H1 (cell line): ENCODE measurements at regions not wholly inside any gene's neighbourhood (a gene's known extent, or its start where the extent isn't known, plus 50 kb on each side); places are given as distances from the start of the nearest gene placed in this dataset.

Source experiments
- ASH2L ChIP-seq: fragments of 200-600, 300-600 bp; sonication (generic); IDR thresholded peaks from one replicate; pipeline ENCODE4 v1.7.1; 2017; ENCODE audit warnings: low read length
- ATF2 ChIP-seq: IDR thresholded peaks from 2 replicates; pipeline ENCODE4 v1.6.1; 2012; ENCODE audit warnings: low read length, inconsistent platforms
- CREB1 ChIP-seq: IDR thresholded peaks from 2 replicates; pipeline ENCODE4 v1.6.1; 2012; ENCODE audit warnings: inconsistent platforms
- CTCF ChIP-seq, 3 experiments: IDR thresholded peaks; 1 replicate in 2 of 3; 2 replicates in 1 of 3; pipeline versions ENCODE4 v1.5.1 to v1.6.1; 2011; ENCODE audit warnings: low read length in 3 of 3, mild to moderate bottlenecking in 3 of 3, inconsistent platforms in 2 of 3, low read depth in 1 of 3, moderate library complexity in 1 of 3; ENCODE audit not compliant: insufficient read depth in 1 of 3; ENCODE audit errors: control extremely low read depth in 1 of 3
- EGR1 ChIP-seq: IDR thresholded peaks from 2 replicates; pipeline ENCODE4 v1.6.1; 2011; ENCODE audit warnings: low read depth, low read length, borderline replicate concordance
- EP300 ChIP-seq, 2 experiments: IDR thresholded peaks; 1 replicate in 1 of 2; 2 replicates in 1 of 2; pipeline ENCODE4 v1.6.1; 2011 to 2012; ENCODE audit warnings: low read depth in 2 of 2, low read length in 2 of 2, mild to moderate bottlenecking in 2 of 2, borderline replicate concordance in 1 of 2, inconsistent platforms in 1 of 2, moderate library complexity in 1 of 2
- EZH2 ChIP-seq: fragments of 200-600 bp; sonication (generic); IDR thresholded peaks from 2 replicates; pipeline ENCODE4 v1.7.1; 2012; ENCODE audit warnings: low read depth, mild to moderate bottlenecking, moderate library complexity, low read length, inconsistent platforms; ENCODE audit not compliant: severe bottlenecking
- GABPA ChIP-seq: IDR thresholded peaks from 2 replicates; pipeline ENCODE4 v1.6.1; 2011; ENCODE audit warnings: mild to moderate bottlenecking, low read length, moderate library complexity, borderline replicate concordance; ENCODE audit not compliant: insufficient read depth
- JUN ChIP-seq: IDR thresholded peaks from 2 replicates; pipeline ENCODE4 v1.6.1; 2011; ENCODE audit warnings: low read depth, mild to moderate bottlenecking, improper control_type of control experiment, low read length
- POLR2A ChIP-seq, 2 experiments: IDR thresholded peaks; 1 replicate in 1 of 2; 2 replicates in 1 of 2; pipeline ENCODE4 v1.6.1; 2011; ENCODE audit warnings: low read depth in 2 of 2, low read length in 2 of 2, mild to moderate bottlenecking in 2 of 2; ENCODE audit errors: control extremely low read depth in 1 of 2
- POLR2AphosphoS5 ChIP-seq: IDR thresholded peaks from 2 replicates; pipeline ENCODE4 v1.6.1; 2011; ENCODE audit warnings: low read depth, low read length
- SIX5 ChIP-seq: IDR thresholded peaks from 2 replicates; pipeline ENCODE4 v1.6.1; 2011; ENCODE audit warnings: mild to moderate bottlenecking, low read depth, low read length
- TBP ChIP-seq: IDR thresholded peaks from 2 replicates; pipeline ENCODE4 v1.6.1; 2011; ENCODE audit warnings: low read depth, low read length, improper control_type of control experiment
- USF2 ChIP-seq: IDR thresholded peaks from 2 replicates; pipeline ENCODE4 v1.6.1; 2011; ENCODE audit warnings: low read length, improper control_type of control experiment

- TF ChIP-seq EZH2 (no peak), CREB1 (no peak), CTCF (IDR thresholded peaks at IDR 0.05; ENCODE audit: control extremely low read depth in 1 of 3, insufficient read depth in 1 of 3, low read depth in 1 of 3, low read length in 3 of 3) (no peak), EP300 (IDR thresholded peaks at IDR 0.05; ENCODE audit: borderline replicate concordance in 1 of 2, low read depth in 2 of 2, low read length in 2 of 2) (no peak), POLR2A (IDR thresholded peaks at IDR 0.05; ENCODE audit: control extremely low read depth in 1 of 2, low read depth in 2 of 2, low read length in 2 of 2) (no peak), TBP (no peak), SIX5 (no peak), ATF2 (no peak), USF2 (no peak), EGR1 (no peak), POLR2AphosphoS5 (no peak), GABPA (no peak), JUN (no peak), ASH2L (no peak)
These were observed 59.4 kb upstream of the FTH1 start for GRCh38 chr11:62026739-62027370.
